ENCODE measurements at regions not wholly inside any gene's neighbourhood (a gene's known extent, or its start where the extent isn't known, plus 50 kb on each side); places are given as distances from the start of the nearest gene placed in this dataset.

DNA sequence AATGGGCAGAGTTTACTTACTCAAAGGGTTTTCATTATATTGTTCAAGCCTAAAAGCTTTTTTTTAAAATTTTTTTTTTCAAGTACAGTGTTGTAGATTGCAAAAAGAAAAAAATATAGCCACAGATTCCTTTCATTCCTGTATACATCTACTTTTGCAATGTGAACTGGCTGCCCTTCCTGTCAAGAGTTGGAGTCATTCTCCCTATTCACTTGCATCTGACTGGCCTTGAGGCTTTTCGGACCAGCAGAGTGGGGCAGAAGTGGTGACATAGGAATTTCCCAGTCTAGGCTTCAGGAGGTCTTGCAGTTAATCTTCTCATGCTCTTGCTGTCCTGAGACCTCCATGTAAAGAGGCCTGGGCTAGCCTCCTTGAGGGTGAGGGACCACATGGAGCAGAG is 218.3 kb upstream of the CFAP20DC start:
- TF ChIP-seq, protein P1, sequence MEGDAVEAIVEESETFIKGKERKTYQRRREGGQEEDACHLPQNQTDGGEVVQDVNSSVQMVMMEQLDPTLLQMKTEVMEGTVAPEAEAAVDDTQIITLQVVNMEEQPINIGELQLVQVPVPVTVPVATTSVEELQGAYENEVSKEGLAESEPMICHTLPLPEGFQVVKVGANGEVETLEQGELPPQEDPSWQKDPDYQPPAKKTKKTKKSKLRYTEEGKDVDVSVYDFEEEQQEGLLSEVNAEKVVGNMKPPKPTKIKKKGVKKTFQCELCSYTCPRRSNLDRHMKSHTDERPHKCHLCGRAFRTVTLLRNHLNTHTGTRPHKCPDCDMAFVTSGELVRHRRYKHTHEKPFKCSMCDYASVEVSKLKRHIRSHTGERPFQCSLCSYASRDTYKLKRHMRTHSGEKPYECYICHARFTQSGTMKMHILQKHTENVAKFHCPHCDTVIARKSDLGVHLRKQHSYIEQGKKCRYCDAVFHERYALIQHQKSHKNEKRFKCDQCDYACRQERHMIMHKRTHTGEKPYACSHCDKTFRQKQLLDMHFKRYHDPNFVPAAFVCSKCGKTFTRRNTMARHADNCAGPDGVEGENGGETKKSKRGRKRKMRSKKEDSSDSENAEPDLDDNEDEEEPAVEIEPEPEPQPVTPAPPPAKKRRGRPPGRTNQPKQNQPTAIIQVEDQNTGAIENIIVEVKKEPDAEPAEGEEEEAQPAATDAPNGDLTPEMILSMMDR (IDR thresholded peaks at IDR 0.05) = no peak
- no peak for TF ChIP-seq POLR2A (IDR thresholded peaks at IDR 0.05)
- no peak for TF ChIP-seq EP300 (IDR thresholded peaks at IDR 0.05)
